NB4 (cell line): ENCODE measurements at regions not wholly inside any gene's neighbourhood (a gene's known extent, or its start where the extent isn't known, plus 50 kb on each side); places are given as distances from the start of the nearest gene placed in this dataset.

ENCODE experiments used
- POLR2A ChIP-seq: IDR thresholded peaks from 2 replicates; pipeline ENCODE4 v1.6.1; 2011; ENCODE audit warnings: mild to moderate bottlenecking; ENCODE audit not compliant: insufficient read length; ENCODE audit errors: extremely low read depth
- TF ChIP-seq, protein P1 (sequence below): IDR thresholded peaks from one replicate; pipeline ENCODE4 v1.5.1; 2012; ENCODE audit warnings: low read depth, low read length
- TF ChIP-seq, protein P2 (sequence below): IDR thresholded peaks from 2 replicates; pipeline ENCODE4 v1.6.1; 2011; ENCODE audit warnings: low read depth, low read length

DNA sequence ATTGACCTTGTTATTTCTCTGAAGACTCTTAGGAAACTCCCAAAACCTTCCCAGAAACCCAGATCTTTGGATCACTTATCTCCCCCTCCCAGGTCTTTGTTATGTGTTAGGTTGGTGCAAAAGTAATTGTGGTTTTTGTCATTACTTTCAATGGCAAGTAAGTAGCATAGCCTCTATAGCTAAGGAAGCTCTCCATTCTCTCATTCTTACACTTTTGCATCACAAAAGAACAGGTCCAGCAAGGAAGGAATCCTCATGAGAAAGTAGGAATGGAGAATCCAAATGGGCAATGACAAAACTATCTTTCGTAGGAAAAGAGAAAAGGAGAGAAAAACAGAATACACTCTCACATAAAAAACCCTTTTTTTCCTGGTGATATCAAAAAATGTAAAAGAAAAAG is 81.3 kb upstream of the ELAVL2 start:
- TF ChIP-seq, protein P1, sequence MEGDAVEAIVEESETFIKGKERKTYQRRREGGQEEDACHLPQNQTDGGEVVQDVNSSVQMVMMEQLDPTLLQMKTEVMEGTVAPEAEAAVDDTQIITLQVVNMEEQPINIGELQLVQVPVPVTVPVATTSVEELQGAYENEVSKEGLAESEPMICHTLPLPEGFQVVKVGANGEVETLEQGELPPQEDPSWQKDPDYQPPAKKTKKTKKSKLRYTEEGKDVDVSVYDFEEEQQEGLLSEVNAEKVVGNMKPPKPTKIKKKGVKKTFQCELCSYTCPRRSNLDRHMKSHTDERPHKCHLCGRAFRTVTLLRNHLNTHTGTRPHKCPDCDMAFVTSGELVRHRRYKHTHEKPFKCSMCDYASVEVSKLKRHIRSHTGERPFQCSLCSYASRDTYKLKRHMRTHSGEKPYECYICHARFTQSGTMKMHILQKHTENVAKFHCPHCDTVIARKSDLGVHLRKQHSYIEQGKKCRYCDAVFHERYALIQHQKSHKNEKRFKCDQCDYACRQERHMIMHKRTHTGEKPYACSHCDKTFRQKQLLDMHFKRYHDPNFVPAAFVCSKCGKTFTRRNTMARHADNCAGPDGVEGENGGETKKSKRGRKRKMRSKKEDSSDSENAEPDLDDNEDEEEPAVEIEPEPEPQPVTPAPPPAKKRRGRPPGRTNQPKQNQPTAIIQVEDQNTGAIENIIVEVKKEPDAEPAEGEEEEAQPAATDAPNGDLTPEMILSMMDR, result no peak
- TF ChIP-seq POLR2A, result no peak
- TF ChIP-seq, protein P2, sequence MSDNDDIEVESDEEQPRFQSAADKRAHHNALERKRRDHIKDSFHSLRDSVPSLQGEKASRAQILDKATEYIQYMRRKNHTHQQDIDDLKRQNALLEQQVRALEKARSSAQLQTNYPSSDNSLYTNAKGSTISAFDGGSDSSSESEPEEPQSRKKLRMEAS, result no peak
